Erythroblast (primary cell): ENCODE measurements at regions not wholly inside any gene's neighbourhood (a gene's known extent, or its start where the extent isn't known, plus 50 kb on each side); places are given as distances from the start of the nearest gene placed in this dataset.

Experiments used
- DNase-seq, 2 experiments: peaks; one replicate each; lab custom pipeline; 2025; lab: John Stamatoyannopoulos, UW
- GATA1 ChIP-seq: IDR thresholded peaks from 2 replicates; pipeline ENCODE4 v1.6.1; 2011; ENCODE audit warnings: low read depth, mild to moderate bottlenecking, control low read depth, low read length, moderate library complexity
- POLR2A ChIP-seq: IDR thresholded peaks from 2 replicates; pipeline ENCODE4 v1.6.1; 2011; ENCODE audit warnings: mild to moderate bottlenecking, low read length

GRCh38 chr12:60263161-60263560, 667.3 kb downstream of the SLC16A7 start:
- no peak for TF ChIP-seq GATA1
- no peak for TF ChIP-seq POLR2A
- no peak for DNase-seq

- DNase-seq: no peak
- TF ChIP-seq GATA1 (no peak), POLR2A (no peak)
Observed at GRCh38 chr12:60263836-60264493, 668.1 kb downstream of the SLC16A7 start.

GRCh38 chr12:60265741-60266140, 669.9 kb downstream of the SLC16A7 start:
- no peak for DNase-seq
- TF ChIP-seq POLR2A (no peak), GATA1 (no peak)

- no peak for TF ChIP-seq POLR2A
- no peak for TF ChIP-seq GATA1
- DNase-seq: no peak
Observed at GRCh38 chr12:60266381-60266852, 670.6 kb downstream of the SLC16A7 start.

GRCh38 chr12:60269611-60270269, 673.9 kb downstream of the SLC16A7 start:
- no peak for TF ChIP-seq POLR2A
- no peak for TF ChIP-seq GATA1
- DNase-seq: no peak

GRCh38 chr12:60271816-60272215, 676.0 kb downstream of the SLC16A7 start:
- DNase-seq: no peak
- TF ChIP-seq POLR2A (no peak), GATA1 (no peak)

GRCh38 chr12:60278209-60278608, 682.4 kb downstream of the SLC16A7 start:
- no peak for TF ChIP-seq POLR2A
- TF ChIP-seq GATA1: no peak
- no peak for DNase-seq

- TF ChIP-seq GATA1 (no peak), POLR2A (no peak)
- no peak for DNase-seq
Observed at GRCh38 chr12:60279221-60279620, 683.4 kb downstream of the SLC16A7 start.

GRCh38 chr12:60281522-60281921, 685.7 kb downstream of the SLC16A7 start:
- TF ChIP-seq GATA1 (no peak), POLR2A (no peak)
- no peak for DNase-seq

GRCh38 chr12:60290532-60290931, 694.7 kb downstream of the SLC16A7 start:
- TF ChIP-seq GATA1 (no peak), POLR2A (no peak)
- DNase-seq: no peak

GRCh38 chr12:60308366-60308991, 712.6 kb downstream of the SLC16A7 start:
- TF ChIP-seq POLR2A (no peak), GATA1 (no peak)
- DNase-seq: no peak

- DNase-seq: no peak
- TF ChIP-seq POLR2A: no peak
- TF ChIP-seq GATA1: no peak
Observed at GRCh38 chr12:60311940-60312339, 716.1 kb downstream of the SLC16A7 start.

- TF ChIP-seq POLR2A: no peak
- DNase-seq: peak; percentile 23 to 48
Observed at GRCh38 chr12:60317361-60317760, 721.5 kb downstream of the SLC16A7 start.

- DNase-seq: no peak
Observed at GRCh38 chr12:60324746-60325145, 728.9 kb downstream of the SLC16A7 start.

More at GRCh38 chr12:60324746-60325145, 728.9 kb downstream of the SLC16A7 start:
- no peak for TF ChIP-seq GATA1
- no peak for TF ChIP-seq POLR2A
